HEK293 (cell line): ENCODE measurements at regions not wholly inside any gene's neighbourhood (a gene's known extent, or its start where the extent isn't known, plus 50 kb on each side); places are given as distances from the start of the nearest gene placed in this dataset.

Source experiments
- CTCF ChIA-PET: fragments of 350-600 bp; formaldehyde crosslinking; extraction: SDS; loops from one replicate; lab custom pipeline; 2021; ENCODE audit warnings: antibody characterized with exemption; lab: Yijun Ruan, JAX
- POLR2A ChIA-PET: fragments of 300-600 bp; formaldehyde crosslinking; extraction: SDS; loops from one replicate; lab custom pipeline; 2020; ENCODE audit warnings: antibody characterized with exemption, inconsistent platforms; lab: Yijun Ruan, JAX
- H3K27ac ChIP-seq: fragments of 200-500 bp; sonication (Bioruptor generic); 2 replicates; pipeline ENCODE4 v1.5.1; 2014; ENCODE audit warnings: low read depth, low read length, control low read depth, inconsistent platforms; ENCODE audit errors: extremely low read depth
- H3K36me3 ChIP-seq, 2 experiments: fragments of 200-500 bp in 1 of 2; sonication (Bioruptor generic) in 1 of 2; 1 replicate in 1 of 2; 2 replicates in 1 of 2; pipeline ENCODE4 v1.5.1; 2014 to 2017; ENCODE audit warnings: inconsistent platforms in 2 of 2, low read length in 2 of 2; ENCODE audit not compliant: control insufficient read depth in 2 of 2, insufficient read depth in 1 of 2
- H3K4me1 ChIP-seq: fragments of 200-500 bp; sonication (Bioruptor generic); 2 replicates; pipeline ENCODE4 v1.5.1; 2014; ENCODE audit warnings: mild to moderate bottlenecking, low read length, inconsistent platforms; ENCODE audit not compliant: control insufficient read depth, insufficient read depth
- H3K4me3 ChIP-seq: 2 replicates; pipeline ENCODE4 v1.5.1; 2011; ENCODE audit warnings: low read depth, mild to moderate bottlenecking, control low read depth, low read length, moderate library complexity
- H3K9me3 ChIP-seq: fragments of 200-500 bp; sonication (Bioruptor generic); 2 replicates; pipeline ENCODE4 v1.5.1; 2014; ENCODE audit warnings: low read depth, low read length, inconsistent platforms; ENCODE audit not compliant: control insufficient read depth, insufficient read depth
- BCL11B ChIP-seq: fragments of 450-650 bp; formaldehyde crosslinking; IDR thresholded peaks from 2 replicates; pipeline ENCODE4 v1.5.1; 2016; ENCODE audit warnings: low read depth, missing biosample characterization, missing genetic modification characterization
- KLF8 ChIP-seq: fragments of 450-650 bp; formaldehyde crosslinking; IDR thresholded peaks from 2 replicates; pipeline ENCODE4 v1.5.1; 2016; ENCODE audit warnings: missing biosample characterization, missing genetic modification characterization
- MEIS1 ChIP-seq: sonication (generic); formaldehyde crosslinking; IDR thresholded peaks from 2 replicates; pipeline ENCODE4 v1.8.1; 2022; ENCODE audit warnings: missing genetic modification reagents, mild to moderate bottlenecking, borderline replicate concordance
- YY1 ChIP-seq: fragments of 450-650 bp; formaldehyde crosslinking; IDR thresholded peaks from 2 replicates; pipeline ENCODE4 v1.5.1; 2018; ENCODE audit warnings: missing biosample characterization, missing genetic modification characterization
- ZBTB21 ChIP-seq: fragments of 450-650 bp; formaldehyde crosslinking; IDR thresholded peaks from 2 replicates; pipeline ENCODE4 v1.5.1; 2017; ENCODE audit warnings: missing biosample characterization, missing genetic modification characterization
- ZNF155 ChIP-seq: fragments of 450-650 bp; formaldehyde crosslinking; IDR thresholded peaks from 2 replicates; pipeline ENCODE4 v1.5.1; 2016; ENCODE audit warnings: missing biosample characterization, missing genetic modification characterization
- ZNF157 ChIP-seq: fragments of 450-650 bp; formaldehyde crosslinking; IDR thresholded peaks from 2 replicates; pipeline ENCODE4 v1.5.1; 2016; ENCODE audit warnings: missing biosample characterization, missing genetic modification characterization
- ZNF184 ChIP-seq: fragments of 450-650 bp; IDR thresholded peaks from 2 replicates; pipeline ENCODE4 v1.5.1; 2018; ENCODE audit warnings: missing biosample characterization, mild to moderate bottlenecking, missing genetic modification characterization
- ZNF274 ChIP-seq, 2 experiments: fragments of 200-500 bp in 1 of 2; fragments of 450-650 bp in 1 of 2; sonication (Bioruptor generic) in 1 of 2; formaldehyde crosslinking in 1 of 2; IDR thresholded peaks; 2 replicates each; pipeline versions ENCODE4 v1.5.1 to v1.6.1; 2014 to 2016; ENCODE audit warnings: borderline replicate concordance in 1 of 2, inconsistent platforms in 1 of 2, low read length in 1 of 2, missing biosample characterization in 1 of 2, missing genetic modification characterization in 1 of 2
- ZNF335 ChIP-seq: fragments of 450-650 bp; formaldehyde crosslinking; conservative IDR thresholded peaks from 2 replicates; pipeline ENCODE4 v1.5.1; 2016; ENCODE audit warnings: missing biosample characterization, missing genetic modification characterization
- ZNF664 ChIP-seq: fragments of 450-650 bp; formaldehyde crosslinking; IDR thresholded peaks from 2 replicates; pipeline ENCODE4 v1.5.1; 2016; ENCODE audit warnings: missing biosample characterization, missing genetic modification characterization
- ZNF677 ChIP-seq: fragments of 450-650 bp; IDR thresholded peaks from 2 replicates; pipeline ENCODE4 v1.5.0; 2018; ENCODE audit warnings: missing biosample characterization, mild to moderate bottlenecking, missing genetic modification characterization, moderate library complexity
- ZNF777 ChIP-seq: fragments of 450-650 bp; formaldehyde crosslinking; IDR thresholded peaks from 2 replicates; pipeline ENCODE4 v1.5.1; 2017; ENCODE audit warnings: missing biosample characterization, missing genetic modification characterization, borderline replicate concordance
- ZNF843 ChIP-seq: fragments of 450-650 bp; formaldehyde crosslinking; IDR thresholded peaks from 2 replicates; pipeline ENCODE4 v1.5.1; 2016; ENCODE audit warnings: missing biosample characterization, missing genetic modification characterization
- TF ChIP-seq, protein P1 (sequence below): fragments of 450-650 bp; IDR thresholded peaks from 2 replicates; pipeline ENCODE4 v1.5.1; 2018; ENCODE audit warnings: missing biosample characterization, missing genetic modification characterization
- TF ChIP-seq, protein P2 (sequence below): fragments of 450-650 bp; formaldehyde crosslinking; IDR thresholded peaks from 2 replicates; pipeline ENCODE4 v1.5.1; 2016; ENCODE audit warnings: missing biosample characterization, missing genetic modification characterization
- TF ChIP-seq, protein P3 (sequence below): IDR thresholded peaks from 2 replicates; pipeline ENCODE4 v1.6.1; 2011; ENCODE audit warnings: mild to moderate bottlenecking, low read depth, low read length, borderline replicate concordance
- TF ChIP-seq, protein P4 (sequence below): fragments of 450-650 bp; formaldehyde crosslinking; IDR thresholded peaks from 2 replicates; pipeline ENCODE4 v1.5.1; 2016; ENCODE audit warnings: missing biosample characterization, missing genetic modification characterization
- TF ChIP-seq, protein P5 (sequence below): fragments of 450-650 bp; formaldehyde crosslinking; IDR thresholded peaks from 2 replicates; pipeline ENCODE4 v1.5.1; 2016; ENCODE audit warnings: missing biosample characterization, missing genetic modification characterization
- TF ChIP-seq, protein P6 (sequence below): fragments of 450-650 bp; formaldehyde crosslinking; IDR thresholded peaks from 2 replicates; pipeline ENCODE4 v1.5.1; 2016; ENCODE audit warnings: missing biosample characterization, missing genetic modification characterization, low read depth

DNA sequence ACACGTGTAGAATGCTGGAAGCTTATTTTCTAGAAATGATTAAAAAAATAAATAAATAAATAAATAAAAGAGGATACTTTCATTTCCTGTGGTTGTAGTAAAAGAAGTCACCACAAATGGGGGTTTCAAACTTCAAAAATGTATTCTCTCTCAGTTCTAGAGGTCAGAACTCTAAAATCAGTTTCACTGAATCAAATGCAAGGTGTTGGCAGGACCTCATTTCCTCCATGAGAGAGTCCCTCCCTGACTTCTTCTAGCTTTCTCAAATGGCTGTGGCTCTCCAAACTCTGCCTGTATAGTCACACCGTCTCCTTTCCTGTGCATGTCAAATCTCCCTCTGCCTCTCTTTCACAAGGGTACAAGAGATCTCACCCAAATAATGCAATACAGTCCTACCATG is 312.6 kb upstream of the CXADR start:
- Histone ChIP-seq H3K4me3 (no peak overlapping the region), H3K4me1 (no peaks in the 10 kb centered on the region), H3K36me3 (no peaks in the 10 kb centered on the region), H3K27ac (no peak overlapping the region), H3K9me3 (no peaks in the 10 kb centered on the region)
- TF ChIP-seq ZNF664 (tag by site-specific recombination) (no peak), ZNF184 (no peak), ZNF155 (tag by site-specific recombination) (no peak), ZBTB21 (no peak), ZNF157 (tag by site-specific recombination) (no peak), ZNF777 (tag by site-specific recombination) (no peak)
- TF ChIP-seq, protein P1, sequence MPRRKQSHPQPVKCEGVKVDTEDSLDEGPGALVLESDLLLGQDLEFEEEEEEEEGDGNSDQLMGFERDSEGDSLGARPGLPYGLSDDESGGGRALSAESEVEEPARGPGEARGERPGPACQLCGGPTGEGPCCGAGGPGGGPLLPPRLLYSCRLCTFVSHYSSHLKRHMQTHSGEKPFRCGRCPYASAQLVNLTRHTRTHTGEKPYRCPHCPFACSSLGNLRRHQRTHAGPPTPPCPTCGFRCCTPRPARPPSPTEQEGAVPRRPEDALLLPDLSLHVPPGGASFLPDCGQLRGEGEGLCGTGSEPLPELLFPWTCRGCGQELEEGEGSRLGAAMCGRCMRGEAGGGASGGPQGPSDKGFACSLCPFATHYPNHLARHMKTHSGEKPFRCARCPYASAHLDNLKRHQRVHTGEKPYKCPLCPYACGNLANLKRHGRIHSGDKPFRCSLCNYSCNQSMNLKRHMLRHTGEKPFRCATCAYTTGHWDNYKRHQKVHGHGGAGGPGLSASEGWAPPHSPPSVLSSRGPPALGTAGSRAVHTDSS (tag by site-specific recombination), result no peak
- TF ChIP-seq, protein P2, sequence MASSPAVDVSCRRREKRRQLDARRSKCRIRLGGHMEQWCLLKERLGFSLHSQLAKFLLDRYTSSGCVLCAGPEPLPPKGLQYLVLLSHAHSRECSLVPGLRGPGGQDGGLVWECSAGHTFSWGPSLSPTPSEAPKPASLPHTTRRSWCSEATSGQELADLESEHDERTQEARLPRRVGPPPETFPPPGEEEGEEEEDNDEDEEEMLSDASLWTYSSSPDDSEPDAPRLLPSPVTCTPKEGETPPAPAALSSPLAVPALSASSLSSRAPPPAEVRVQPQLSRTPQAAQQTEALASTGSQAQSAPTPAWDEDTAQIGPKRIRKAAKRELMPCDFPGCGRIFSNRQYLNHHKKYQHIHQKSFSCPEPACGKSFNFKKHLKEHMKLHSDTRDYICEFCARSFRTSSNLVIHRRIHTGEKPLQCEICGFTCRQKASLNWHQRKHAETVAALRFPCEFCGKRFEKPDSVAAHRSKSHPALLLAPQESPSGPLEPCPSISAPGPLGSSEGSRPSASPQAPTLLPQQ (tag by site-specific recombination), result no peak
- TF ChIP-seq, protein P3, sequence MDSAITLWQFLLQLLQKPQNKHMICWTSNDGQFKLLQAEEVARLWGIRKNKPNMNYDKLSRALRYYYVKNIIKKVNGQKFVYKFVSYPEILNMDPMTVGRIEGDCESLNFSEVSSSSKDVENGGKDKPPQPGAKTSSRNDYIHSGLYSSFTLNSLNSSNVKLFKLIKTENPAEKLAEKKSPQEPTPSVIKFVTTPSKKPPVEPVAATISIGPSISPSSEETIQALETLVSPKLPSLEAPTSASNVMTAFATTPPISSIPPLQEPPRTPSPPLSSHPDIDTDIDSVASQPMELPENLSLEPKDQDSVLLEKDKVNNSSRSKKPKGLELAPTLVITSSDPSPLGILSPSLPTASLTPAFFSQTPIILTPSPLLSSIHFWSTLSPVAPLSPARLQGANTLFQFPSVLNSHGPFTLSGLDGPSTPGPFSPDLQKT, result no peak
- TF ChIP-seq, protein P4, sequence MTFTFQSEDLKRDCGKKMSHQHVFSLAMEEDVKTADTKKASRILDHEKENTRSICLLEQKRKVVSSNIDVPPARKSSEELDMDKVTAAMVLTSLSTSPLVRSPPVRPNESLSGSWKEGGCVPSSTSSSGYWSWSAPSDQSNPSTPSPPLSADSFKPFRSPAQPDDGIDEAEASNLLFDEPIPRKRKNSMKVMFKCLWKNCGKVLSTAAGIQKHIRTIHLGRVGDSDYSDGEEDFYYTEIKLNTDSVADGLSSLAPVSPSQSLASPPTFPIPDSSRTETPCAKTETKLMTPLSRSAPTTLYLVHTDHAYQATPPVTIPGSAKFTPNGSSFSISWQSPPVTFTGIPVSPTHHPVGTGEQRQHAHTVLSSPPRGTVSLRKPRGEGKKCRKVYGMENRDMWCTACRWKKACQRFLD (tag by site-specific recombination), result no peak
- TF ChIP-seq, protein P5, sequence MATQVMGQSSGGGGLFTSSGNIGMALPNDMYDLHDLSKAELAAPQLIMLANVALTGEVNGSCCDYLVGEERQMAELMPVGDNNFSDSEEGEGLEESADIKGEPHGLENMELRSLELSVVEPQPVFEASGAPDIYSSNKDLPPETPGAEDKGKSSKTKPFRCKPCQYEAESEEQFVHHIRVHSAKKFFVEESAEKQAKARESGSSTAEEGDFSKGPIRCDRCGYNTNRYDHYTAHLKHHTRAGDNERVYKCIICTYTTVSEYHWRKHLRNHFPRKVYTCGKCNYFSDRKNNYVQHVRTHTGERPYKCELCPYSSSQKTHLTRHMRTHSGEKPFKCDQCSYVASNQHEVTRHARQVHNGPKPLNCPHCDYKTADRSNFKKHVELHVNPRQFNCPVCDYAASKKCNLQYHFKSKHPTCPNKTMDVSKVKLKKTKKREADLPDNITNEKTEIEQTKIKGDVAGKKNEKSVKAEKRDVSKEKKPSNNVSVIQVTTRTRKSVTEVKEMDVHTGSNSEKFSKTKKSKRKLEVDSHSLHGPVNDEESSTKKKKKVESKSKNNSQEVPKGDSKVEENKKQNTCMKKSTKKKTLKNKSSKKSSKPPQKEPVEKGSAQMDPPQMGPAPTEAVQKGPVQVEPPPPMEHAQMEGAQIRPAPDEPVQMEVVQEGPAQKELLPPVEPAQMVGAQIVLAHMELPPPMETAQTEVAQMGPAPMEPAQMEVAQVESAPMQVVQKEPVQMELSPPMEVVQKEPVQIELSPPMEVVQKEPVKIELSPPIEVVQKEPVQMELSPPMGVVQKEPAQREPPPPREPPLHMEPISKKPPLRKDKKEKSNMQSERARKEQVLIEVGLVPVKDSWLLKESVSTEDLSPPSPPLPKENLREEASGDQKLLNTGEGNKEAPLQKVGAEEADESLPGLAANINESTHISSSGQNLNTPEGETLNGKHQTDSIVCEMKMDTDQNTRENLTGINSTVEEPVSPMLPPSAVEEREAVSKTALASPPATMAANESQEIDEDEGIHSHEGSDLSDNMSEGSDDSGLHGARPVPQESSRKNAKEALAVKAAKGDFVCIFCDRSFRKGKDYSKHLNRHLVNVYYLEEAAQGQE, result no peak
- POLR2A ChIA-PET, result no interaction called here
- CTCF ChIA-PET, result no interaction called here

DNA sequence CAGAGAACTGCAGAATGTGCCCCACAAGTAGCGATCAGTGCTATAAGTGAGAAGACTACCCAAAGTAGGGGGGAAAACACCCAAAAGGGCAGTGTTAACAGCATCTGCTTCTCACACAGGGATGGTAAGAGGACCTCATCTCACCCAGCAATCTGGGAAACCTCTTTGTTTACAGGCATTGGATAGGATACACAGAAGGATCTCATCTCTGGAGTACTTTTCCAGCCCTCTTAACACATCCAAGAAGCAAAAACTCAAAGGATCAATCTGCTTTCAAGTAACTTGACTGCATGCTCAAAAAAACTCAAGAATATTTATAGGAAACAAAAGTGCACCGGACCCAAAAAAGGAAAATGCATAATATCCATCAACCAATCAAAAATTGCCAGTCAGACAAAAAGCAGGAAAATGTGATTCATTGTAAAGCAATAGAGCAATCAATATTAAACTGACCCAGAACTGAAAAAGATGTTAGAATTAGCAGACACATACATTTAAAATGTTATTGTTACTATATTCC is 311.0 kb upstream of the CXADR start:
- Histone ChIP-seq H3K4me1 (no peaks in the 10 kb centered on the region), H3K36me3 (no peaks in the 10 kb centered on the region), H3K9me3 (no peaks in the 10 kb centered on the region), H3K27ac (no peak overlapping the region), H3K4me3 (no peak overlapping the region)
- ChIA-PET POLR2A (no interaction called here), CTCF (no interaction called here)
- TF ChIP-seq ZNF843 (tag by site-specific recombination) (no peak), ZNF677 (tag by site-specific recombination) (no peak), YY1 (tag by site-specific recombination) (no peak), MEIS1 (CRISPR knock-in tag) (no peak), ZNF274 (IDR thresholded peaks at IDR 0.05; ENCODE audit: low read length) (no peak), ZNF274 (tag by site-specific recombination; IDR thresholded peaks at IDR 0.05; ENCODE audit: borderline replicate concordance) (no peak), KLF8 (no peak), ZNF335 (tag by site-specific recombination) (no peak), BCL11B (tag by site-specific recombination) (no peak)
- TF ChIP-seq, protein P6, sequence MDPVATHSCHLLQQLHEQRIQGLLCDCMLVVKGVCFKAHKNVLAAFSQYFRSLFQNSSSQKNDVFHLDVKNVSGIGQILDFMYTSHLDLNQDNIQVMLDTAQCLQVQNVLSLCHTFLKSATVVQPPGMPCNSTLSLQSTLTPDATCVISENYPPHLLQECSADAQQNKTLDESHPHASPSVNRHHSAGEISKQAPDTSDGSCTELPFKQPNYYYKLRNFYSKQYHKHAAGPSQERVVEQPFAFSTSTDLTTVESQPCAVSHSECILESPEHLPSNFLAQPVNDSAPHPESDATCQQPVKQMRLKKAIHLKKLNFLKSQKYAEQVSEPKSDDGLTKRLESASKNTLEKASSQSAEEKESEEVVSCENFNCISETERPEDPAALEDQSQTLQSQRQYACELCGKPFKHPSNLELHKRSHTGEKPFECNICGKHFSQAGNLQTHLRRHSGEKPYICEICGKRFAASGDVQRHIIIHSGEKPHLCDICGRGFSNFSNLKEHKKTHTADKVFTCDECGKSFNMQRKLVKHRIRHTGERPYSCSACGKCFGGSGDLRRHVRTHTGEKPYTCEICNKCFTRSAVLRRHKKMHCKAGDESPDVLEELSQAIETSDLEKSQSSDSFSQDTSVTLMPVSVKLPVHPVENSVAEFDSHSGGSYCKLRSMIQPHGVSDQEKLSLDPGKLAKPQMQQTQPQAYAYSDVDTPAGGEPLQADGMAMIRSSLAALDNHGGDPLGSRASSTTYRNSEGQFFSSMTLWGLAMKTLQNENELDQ (tag by site-specific recombination), result no peak
